ENCODE measurements at regions not wholly inside any gene's neighbourhood (a gene's known extent, or its start where the extent isn't known, plus 50 kb on each side); places are given as distances from the start of the nearest gene placed in this dataset.

DNA sequence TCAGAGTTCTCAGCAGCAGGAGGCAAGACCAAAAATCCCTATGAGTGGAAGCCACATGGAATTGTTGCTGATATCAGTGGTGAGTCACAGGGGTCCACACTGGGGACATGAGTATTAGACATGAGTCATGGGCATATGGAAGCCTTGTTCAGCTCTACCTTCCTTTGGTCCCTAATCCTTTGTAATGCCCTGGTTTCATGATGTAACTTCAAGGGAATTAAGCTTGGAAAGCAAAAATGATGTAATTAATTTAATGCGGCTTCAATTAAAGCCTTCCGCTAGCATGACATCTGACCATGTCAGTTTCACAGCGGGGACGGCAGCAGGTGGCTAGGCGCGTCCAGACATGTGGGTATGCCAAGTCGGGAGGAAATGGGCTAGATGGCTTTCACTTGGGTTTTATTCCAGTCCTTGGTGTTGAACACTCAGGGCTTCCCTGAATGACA lies 176.1 kb upstream of the RGMA start:
- TF ChIP-seq POLR2A (IDR thresholded peaks at IDR 0.05; ENCODE audit: low read depth, low read length) = no peak
- TF ChIP-seq POLR2AphosphoS5 (IDR thresholded peaks at IDR 0.05; ENCODE audit: low read depth, low read length) = no peak
